ENCODE measurements at regions not wholly inside any gene's neighbourhood (a gene's known extent, or its start where the extent isn't known, plus 50 kb on each side); places are given as distances from the start of the nearest gene placed in this dataset.

- no peak for DNase-seq
These were observed 92.8 kb upstream of the FOXC1 start for GRCh38 chr6:1516742-1517520.

DNA sequence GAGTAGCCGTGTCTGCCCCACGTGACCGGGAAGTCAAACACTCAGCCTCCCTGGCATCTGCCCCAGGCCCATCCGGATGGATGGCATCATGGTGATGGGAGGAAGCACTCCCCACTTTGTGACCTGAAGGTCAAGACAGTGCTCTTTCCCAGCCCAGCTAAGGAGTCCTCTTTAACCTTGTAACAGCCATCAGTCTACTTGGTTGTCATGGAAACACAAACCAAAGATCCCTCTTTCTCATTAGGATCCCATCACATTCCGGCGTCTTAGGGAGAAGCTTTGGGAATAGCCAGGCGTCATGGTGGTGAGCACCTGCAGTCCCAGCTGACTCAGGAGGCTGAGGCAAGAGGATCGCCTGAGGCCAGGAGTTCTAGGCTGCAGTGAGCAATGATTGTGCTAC, 90.9 kb upstream of the FOXC1 start:
- DNase-seq: no peak

DNA sequence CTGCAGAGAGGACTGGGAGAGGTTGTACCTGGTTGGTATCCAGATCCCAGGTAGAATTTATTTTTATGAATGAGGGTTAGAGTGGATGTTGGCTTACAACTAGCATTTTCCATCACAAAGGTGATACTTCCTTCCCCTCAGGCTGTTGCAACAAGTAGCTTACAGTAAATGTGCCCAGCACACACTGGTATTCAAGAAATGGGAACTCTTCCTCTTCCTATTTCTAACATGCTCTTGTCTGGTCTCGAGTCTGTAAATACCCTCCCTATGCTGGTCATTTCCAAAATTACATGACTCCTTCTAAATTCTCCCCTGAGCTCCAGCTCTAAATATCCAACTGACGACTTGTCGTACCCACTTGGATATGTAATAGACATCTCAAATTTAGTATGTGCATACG, 90.1 kb upstream of the FOXC1 start:
- no peak for DNase-seq

- DNase-seq: no peak
These were observed 86.9 kb upstream of the FOXC1 start for GRCh38 chr6:1522779-1523178.

GRCh38 chr6:1524040-1524480, 85.7 kb upstream of the FOXC1 start:
- no peak for DNase-seq

DNA sequence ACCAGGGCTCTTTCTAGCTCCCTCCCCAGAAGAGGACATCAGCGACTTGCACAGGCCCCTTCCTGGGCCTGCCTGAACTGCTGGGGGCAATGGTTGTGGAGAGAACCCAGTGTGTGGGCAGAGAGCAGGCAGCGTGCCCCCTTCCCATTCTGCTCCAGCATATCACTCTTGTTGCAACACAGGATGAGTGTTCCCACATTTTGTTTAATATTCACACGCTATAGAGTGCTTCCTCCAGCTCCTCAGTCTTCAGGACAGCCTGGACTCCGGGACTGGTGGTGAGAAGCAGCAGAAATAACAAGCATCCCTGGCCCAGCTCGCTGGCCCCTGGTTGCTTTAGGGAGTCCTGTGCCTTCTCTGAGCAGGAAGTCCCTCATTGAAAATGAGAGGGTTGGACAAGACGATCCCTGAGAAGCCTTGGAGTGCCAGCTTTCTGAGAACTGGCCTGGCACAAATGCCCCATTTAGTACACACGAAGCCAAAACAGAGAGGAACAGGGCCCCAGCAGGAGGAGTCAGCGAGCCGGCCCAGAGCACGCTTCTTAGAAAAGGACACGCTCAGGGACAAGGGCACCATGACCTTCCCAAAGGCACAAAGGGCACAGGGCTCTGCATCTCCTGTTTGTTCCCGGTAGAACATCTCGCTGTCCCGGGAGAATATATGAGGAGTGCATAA, 84.2 kb upstream of the FOXC1 start:
- DNase-seq: no peak

GRCh38 chr6:1526398-1527072, 83.2 kb upstream of the FOXC1 start:
- no peak for DNase-seq

DNA sequence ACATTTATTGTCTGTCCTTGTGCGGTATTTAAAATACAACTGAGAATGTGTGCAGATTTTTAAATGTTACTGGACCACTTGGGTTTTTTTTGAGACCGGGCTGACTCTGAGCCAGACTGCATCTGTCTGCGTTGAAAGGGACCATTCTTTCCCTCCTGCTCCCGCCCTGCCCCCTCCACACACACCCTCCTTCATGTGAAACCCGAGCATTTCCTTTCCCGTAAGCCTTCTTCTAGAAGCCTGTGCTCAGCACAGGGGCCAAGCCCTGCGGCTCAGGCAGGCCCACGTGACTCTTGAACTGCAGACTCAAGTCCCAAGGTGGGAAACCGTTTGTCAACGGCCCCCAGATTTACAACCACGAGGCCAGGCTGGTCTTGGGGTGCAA, 82.7 kb upstream of the FOXC1 start:
- peak; percentile 5 for DNase-seq

DNA sequence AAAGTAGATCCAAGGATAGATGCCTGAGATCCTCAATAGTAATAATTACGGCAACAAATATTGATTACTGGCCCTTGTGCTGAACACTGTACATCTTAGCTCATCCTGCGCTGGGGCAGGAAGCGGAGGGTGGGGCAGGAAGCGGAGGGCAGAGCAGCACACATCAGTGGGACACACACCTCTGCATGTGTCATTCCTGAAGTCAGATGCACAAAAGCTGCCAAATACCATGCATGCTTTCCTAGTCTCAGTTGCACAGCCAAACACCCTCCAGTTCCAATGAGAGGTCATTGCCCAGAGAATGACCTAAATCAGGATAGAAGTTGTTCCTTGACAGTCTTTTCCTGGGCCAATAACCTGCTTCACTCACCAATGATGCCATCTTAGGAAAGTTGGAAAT, 74.4 kb upstream of the FOXC1 start:
- DNase-seq: no peak

DNA sequence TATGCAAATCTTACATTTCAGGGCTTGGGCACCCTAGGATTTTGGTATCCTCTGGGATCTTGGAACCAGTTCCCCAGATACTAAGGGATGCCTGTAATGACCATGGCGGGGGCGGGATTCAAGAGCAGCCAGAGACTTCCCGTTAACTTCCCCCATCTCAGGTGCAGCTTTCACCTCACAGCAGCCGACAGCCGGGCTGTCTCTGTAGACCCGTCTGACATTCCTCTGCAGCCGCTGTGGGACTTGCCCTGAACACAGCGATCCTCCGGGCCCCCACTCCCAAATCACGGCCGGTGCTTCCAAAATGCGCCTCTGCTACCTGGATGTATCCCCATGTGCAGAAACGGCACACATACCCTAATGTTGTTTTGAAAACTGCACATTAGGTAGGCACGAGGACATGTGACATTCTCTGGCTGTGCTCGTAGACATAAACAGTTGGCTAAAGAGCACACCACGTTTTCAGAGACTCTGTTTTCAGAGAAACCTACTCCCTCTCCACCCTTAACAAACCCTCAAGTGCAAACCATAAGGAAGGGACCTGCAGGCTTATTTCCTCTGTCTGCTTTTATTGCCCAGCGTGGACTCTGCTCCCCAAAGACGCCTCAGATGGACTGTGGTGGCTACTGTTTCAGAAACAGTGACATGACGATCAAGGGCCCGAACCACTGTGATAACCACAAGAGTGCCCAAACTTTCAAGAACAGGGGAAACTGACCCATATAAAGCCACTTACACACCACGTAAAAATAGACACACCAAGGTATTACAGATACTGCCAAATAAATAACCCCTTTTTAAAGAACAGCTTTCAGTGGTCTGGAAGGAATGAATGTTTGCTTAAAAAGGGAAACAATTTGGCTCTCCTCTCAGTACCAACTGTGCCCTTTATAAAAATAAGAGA, 72.9 kb upstream of the FOXC1 start:
- DNase-seq: peak; percentile 22

DNA sequence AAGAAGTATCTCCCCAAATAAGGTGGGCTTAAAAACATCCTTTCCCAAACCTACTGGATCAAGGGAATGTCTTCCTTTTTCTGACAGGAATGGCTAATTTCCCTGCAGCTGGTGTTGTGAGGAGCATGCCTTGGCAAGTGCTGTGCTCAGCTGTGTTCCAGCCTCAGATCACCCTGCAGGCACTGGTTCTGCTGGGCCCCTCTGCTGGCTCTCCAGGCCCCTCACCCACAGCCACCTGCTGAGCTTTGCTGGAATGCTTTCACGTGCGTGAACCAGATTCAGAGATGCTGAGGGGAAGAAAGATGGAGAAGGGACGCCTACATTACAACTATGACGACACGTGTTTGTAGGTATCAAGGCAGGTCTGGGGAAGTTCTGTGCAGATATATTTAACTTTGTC, 71.3 kb upstream of the FOXC1 start:
- DNase-seq: no peak

DNA sequence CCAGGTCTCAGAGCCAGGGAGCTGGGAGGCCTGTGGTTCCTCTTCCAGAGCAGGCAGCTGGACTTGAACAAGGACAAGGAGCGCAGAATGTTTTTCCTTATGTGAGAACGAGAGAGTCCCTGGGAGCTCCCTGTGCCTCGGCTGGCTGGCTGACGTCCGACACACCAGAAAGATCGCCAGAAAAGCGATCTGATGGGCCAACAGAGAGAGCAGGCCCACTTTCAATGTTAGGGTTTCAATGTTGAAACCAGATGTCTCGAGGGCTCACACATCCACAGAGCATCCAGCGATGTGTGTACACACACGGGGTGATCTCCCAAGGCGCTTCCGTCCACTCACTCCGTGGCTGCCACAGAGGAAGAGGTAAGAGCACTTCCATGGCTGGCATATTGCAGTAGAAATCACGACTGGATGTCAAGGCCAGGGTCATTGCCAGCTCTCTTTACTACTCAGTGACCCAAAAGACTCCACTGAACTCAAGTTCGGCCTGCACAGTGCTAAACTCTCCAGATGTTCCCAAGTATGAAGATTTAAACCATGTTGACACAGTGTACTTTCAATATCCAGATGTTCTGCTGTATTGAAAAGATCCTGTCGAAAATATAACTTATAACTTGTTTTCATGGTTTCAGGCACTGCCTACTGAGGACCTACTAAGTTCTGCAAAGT, 70.8 kb upstream of the FOXC1 start:
- no peak for DNase-seq

- DNase-seq: no peak
These were observed 68.7 kb upstream of the FOXC1 start for GRCh38 chr6:1540864-1541521.

- DNase-seq: no peak
These were observed 67.4 kb upstream of the FOXC1 start for GRCh38 chr6:1542335-1542734.

- no peak for DNase-seq
These were observed 67.0 kb upstream of the FOXC1 start for GRCh38 chr6:1542764-1543163.

- DNase-seq: no peak
These were observed 65.7 kb upstream of the FOXC1 start for GRCh38 chr6:1544000-1544399.

GRCh38 chr6:1544603-1545002, 65.1 kb upstream of the FOXC1 start:
- DNase-seq: no peak

- DNase-seq: no peak
These were observed 64.1 kb upstream of the FOXC1 start for GRCh38 chr6:1545654-1546053.

GRCh38 chr6:1547785-1548184, 61.9 kb upstream of the FOXC1 start:
- DNase-seq: no peak

DNA sequence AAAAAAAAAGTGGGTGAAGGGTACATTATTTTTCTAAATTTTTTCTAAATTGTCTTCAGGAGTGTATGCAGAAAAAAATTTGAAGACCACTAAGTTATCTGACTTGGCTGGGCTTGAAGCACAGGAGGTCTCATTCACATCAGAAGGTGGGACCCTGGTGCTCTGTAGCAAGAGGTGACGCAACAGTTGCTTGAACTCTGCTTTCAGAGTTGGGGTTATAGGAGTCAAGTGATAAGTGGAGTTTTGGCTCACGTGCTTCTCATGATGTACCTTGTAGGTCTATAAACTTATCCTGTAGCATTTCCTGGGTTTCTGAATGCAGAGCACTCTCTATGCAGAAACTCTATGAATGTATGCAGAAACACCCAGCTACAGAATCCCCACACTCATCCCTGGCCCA, 58.5 kb upstream of the FOXC1 start:
- DNase-seq: no peak

DNA sequence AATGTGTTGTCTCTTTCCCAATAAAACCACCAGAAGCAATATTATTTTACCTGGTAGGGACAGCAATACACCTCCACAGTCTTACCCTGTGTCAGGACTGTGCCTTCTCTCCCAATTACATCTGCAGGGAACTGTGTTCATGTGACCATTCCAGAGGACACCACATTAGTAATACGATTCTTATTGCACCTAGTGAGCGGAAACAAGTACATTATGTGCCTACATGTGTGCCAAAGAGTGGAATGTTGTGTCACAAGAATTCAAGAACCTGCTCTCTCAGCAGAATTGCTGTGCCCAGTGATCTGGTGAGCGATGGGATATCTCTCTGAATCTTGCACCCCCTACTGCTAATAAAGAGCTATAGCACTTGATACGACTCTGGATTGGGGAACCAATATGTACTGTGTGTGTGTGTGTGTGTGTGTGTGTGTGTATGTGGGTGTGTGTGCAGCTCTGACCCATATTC, 57.4 kb upstream of the FOXC1 start:
- no peak for DNase-seq

DNA sequence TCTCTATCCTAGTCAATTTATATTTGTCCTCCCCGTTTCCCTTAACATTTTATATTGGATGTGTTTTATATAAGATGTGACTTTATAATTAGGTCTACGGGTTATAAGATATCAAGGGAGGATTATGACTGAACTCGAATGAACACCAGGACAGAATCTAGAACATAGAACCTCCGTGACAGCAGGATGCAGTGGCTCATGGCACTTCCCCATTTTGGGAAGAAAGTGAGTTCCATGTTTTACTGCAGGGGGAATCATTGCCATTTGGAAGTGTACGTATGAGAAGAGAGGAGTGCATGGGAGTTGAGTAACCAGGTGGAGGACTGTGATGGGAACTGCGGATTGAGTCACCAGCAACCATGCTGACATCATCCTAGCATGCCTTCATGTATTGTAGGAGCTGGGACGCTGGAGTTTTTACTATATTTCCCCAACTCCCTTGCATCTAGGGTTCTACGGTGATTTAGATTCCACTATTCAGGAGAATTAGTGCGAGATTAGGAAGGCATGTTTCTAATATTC, 56.1 kb upstream of the FOXC1 start:
- DNase-seq: no peak

All from KG1 (cell line).